LNCAP (cell line): ENCODE measurements at regions not wholly inside any gene's neighbourhood (a gene's known extent, or its start where the extent isn't known, plus 50 kb on each side); places are given as distances from the start of the nearest gene placed in this dataset.

Experiments
- TF ChIP-seq, protein P1 (sequence below): fragments of 450-650 bp; IDR thresholded peaks from 2 replicates; pipeline ENCODE4 v1.5.1; 2017; ENCODE audit warnings: mild to moderate bottlenecking

DNA sequence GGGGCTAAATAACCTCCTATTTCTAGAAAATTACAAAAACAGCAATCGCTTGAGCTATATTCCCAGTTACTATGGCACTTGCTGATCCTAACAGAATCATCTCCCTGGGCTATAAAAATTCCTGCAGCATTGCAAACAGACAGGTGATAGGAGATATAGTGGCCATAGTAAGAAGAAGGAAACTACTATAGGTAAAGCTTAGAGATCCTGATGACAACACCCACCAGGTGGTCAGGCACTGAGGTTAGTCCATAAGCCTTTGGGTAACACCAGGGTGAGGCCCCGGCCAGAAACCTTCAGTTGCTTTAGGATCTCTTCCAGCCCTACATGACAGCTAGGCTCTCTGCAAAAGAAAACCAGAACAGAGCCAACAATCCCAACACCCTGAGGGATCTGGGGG is 197.9 kb upstream of the PPP1R2C start:
- TF ChIP-seq, protein P1, sequence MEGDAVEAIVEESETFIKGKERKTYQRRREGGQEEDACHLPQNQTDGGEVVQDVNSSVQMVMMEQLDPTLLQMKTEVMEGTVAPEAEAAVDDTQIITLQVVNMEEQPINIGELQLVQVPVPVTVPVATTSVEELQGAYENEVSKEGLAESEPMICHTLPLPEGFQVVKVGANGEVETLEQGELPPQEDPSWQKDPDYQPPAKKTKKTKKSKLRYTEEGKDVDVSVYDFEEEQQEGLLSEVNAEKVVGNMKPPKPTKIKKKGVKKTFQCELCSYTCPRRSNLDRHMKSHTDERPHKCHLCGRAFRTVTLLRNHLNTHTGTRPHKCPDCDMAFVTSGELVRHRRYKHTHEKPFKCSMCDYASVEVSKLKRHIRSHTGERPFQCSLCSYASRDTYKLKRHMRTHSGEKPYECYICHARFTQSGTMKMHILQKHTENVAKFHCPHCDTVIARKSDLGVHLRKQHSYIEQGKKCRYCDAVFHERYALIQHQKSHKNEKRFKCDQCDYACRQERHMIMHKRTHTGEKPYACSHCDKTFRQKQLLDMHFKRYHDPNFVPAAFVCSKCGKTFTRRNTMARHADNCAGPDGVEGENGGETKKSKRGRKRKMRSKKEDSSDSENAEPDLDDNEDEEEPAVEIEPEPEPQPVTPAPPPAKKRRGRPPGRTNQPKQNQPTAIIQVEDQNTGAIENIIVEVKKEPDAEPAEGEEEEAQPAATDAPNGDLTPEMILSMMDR: no peak

DNA sequence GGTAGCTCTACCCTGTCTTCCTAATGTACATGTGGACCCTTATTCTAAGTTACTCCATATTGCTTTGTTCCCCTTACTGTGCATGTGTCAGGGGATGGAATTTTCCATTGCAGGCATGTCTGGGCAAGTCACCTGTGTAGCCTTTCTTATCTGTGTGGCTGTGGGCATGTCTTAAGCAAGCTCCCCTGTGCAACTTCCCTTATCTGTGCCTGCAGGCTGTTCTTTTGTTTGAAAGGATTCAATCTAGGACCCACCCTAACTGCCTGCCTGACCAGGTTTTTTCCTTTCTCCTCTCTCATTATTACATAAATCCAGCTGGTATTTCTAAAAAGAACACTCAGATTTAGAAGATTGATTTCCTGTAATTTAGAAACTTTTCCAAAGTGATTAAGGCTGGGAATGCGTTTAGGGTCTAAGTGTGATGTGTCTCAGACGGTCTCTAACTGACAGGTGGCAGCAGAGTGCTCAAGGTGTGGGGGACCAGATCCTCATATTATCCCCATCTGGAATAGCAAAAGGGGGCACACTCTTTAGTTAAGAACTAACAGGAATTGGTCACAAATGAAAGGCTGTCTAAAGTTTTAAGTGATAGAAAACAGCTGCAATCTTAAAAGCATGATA is 198.9 kb upstream of the PPP1R2C start:
- TF ChIP-seq, protein P1: no peak

DNA sequence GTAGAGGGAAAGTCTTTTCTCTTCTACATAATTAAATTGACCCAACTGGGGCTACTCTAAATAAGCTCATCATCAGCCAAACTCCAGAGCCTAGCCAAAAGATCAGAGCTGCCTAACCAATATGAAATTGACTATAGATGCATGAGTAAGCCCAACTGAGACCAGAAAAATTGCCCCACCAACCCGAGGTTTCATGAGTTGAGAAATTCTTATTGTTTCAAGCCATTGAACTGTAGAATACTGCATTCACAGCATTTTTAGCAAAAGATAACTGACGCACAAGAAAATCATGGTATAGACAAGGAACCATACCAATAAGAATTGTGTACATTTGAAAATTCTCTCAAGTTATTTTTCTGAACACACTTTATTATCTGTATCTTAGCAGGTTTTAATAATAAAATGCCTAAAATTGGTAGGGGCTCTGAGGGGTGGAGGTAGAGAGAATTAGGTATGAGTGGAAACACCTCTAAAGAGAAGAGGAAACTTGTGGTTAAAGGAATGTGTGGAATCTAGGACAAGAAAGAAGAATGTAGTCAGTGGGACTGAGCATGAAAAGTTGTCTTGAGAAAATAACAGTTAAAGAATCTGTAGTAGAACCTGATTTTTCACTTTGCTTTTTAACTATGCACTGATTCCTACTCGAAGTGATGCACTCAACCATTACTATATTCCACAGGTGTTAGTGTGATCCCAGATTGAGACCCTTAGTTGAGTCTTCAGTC is 200.9 kb upstream of the PPP1R2C start:
- TF ChIP-seq, protein P1: no peak

DNA sequence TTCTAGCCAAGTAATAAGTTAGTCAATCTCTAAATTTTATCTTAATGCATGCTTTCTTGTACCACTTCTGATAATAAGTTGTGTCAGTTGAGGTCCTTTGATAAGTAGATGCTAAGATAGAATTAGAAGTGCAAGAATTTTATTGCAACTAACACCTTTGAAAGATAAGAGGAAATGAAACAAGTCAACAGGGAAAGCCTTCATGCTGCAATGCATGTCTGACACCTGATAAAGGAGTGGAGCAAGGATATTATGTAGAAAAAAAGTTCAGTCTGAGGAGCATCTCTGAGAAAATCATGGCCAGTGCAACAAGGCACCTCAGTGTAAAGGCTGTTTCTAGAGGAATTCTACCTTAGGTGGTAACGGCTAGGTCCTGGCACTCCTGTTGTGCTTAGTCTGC is 210.7 kb upstream of the PPP1R2C start:
- TF ChIP-seq, protein P1: no peak

DNA sequence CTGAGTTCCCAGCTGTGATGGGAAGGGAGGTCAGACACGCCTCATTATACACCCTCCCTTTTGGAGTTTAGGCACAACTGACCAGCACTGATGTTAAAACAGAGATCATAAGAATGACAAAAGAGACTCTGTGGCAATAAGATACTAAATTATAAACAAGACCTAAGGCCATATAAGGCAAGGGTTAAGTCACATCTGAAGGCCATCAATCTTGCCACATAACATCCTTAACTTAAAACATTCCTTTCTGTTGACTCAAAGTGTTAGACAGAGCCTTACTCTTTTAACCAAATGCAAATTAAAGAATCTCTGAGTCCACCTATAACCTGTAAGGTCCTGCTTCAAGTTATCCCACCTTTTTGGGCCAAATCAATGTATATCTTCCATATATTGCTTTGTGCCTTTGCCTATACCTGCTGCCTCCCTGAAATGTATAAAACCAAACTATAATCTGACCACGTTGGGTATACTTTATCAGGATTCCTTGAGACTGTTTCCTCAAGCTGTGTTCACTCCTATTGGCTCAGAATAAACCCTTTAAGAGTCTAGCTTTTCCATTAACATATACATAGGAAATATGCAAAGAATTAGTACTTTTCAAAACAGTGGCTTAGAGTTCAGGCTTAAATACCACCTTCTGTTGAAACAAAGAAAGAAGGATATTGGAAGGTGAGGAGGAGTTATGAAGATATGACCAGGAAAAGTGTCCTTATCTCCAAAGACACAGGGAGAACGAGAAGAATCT is 214.4 kb upstream of the PPP1R2C start:
- TF ChIP-seq, protein P1: no peak

DNA sequence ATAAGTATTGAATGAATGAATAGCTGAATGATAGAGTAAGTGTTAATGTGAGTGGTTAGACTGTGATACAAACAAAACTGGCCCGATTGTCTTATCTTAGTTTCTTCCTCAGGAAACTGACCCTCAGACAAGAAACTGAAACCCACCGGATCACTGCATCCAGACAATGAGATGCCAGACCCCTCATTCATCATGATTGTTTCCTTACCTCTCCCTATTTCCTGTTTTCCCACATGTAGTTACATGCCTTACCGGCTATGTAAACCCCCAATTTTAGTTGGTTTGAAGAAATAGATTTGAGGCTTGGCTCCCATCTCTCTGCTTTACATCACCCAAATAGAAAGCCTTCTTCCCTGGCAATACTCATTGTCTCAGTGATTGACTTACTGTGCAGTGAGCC is 218.9 kb upstream of the PPP1R2C start:
- TF ChIP-seq, protein P1: no peak

DNA sequence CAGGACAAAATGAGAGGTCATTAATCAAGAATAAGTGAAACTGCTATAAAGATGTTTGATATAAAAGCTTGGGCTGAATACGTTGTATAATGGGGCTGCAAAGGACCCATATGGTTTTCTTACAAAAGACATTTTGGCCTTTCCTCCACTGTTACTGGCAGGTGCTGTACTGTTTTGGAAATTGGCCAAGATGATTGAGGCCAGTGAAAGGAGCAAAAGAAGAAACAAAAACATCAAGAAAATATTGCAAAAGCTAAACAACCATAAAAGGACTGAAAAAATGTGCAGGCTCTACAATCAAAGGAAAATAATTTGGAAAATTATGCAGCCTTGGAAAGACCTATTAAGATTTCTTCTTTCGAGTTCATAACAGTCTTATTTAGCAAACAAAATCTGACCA is 222.2 kb upstream of the PPP1R2C start:
- TF ChIP-seq, protein P1: no peak
